ENCODE measurements at regions not wholly inside any gene's neighbourhood (a gene's known extent, or its start where the extent isn't known, plus 50 kb on each side); places are given as distances from the start of the nearest gene placed in this dataset.

GRCh38 chr2:52145005-52145404 is 1113.1 kb upstream of the NRXN1 start:
- no peak for DNase-seq
- no peak overlapping the region for H3K27ac ChIP-seq (ENCODE audit: insufficient read depth in 1 of 2, low read depth in 1 of 2, low read length in 2 of 2, poor library complexity in 1 of 2, severe bottlenecking in 2 of 2)
- H3K36me3 ChIP-seq (ENCODE audit: control insufficient read depth in 4 of 4, insufficient read depth in 4 of 4, low read length in 3 of 4): no peaks in the 10 kb centered on the region
- POLR2A ChIA-PET: no interaction called here
- no peaks in the 10 kb centered on the region for H3K27me3 ChIP-seq (replicated peaks in 2 of 5; ENCODE audit: control insufficient read depth in 4 of 5, insufficient read depth in 5 of 5, low read length in 4 of 5)
- H3K4me1 ChIP-seq (ENCODE audit: control extremely low read depth in 1 of 4, control insufficient read depth in 4 of 4, insufficient read depth in 4 of 4, low read length in 3 of 4): no peaks in the 10 kb centered on the region
- H3K4me3 ChIP-seq (ENCODE audit: control insufficient read depth in 1 of 7, extremely low read depth in 1 of 7, insufficient read depth in 4 of 7, low read depth in 2 of 7, low read length in 6 of 7): no peak overlapping the region
- CTCF ChIA-PET: no interaction called here
- H3K9me3 ChIP-seq (ENCODE audit: control extremely low read depth in 1 of 5, control insufficient read depth in 4 of 5, insufficient read depth in 2 of 5, low read depth in 1 of 5, low read length in 4 of 5): no peaks in the 10 kb centered on the region

DNA sequence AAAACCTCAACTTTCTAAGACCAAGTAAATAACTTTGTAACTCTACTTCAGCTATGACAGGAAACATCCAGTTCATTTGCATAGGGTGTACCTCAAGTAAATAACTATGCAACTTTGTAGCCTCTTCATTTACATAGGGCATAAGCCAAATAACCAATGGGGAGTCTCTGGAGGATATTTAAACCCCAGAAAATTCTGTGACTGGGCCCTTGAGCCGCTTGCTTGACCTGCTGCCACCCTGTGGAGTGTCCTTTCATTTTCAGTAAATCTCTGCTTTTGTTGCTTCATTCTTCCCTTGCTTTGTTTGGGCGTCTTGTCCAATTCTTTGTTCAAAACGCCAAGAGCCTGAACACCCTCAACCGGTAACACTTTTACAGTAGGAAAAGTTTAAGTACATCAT is 1112.7 kb upstream of the NRXN1 start:
- ChIA-PET CTCF (no interaction called here), POLR2A (no interaction called here)
- no peak for DNase-seq
- WGBS (ENCODE audit: insufficient coverage): 92% methylated on average over 1 of the region's 4 CpGs
- H3K36me3 ChIP-seq (ENCODE audit: control insufficient read depth in 4 of 4, insufficient read depth in 4 of 4, low read length in 3 of 4): no peaks in the 10 kb centered on the region
- no peaks in the 10 kb centered on the region for H3K4me1 ChIP-seq (ENCODE audit: control extremely low read depth in 1 of 4, control insufficient read depth in 4 of 4, insufficient read depth in 4 of 4, low read length in 3 of 4)
- H3K27ac ChIP-seq (ENCODE audit: insufficient read depth in 1 of 2, low read depth in 1 of 2, low read length in 2 of 2, poor library complexity in 1 of 2, severe bottlenecking in 2 of 2): no peak overlapping the region
- H3K4me3 ChIP-seq (ENCODE audit: control insufficient read depth in 1 of 7, extremely low read depth in 1 of 7, insufficient read depth in 4 of 7, low read depth in 2 of 7, low read length in 6 of 7): no peak overlapping the region
- no peaks in the 10 kb centered on the region for H3K9me3 ChIP-seq (ENCODE audit: control extremely low read depth in 1 of 5, control insufficient read depth in 4 of 5, insufficient read depth in 2 of 5, low read depth in 1 of 5, low read length in 4 of 5)
- H3K27me3 ChIP-seq (replicated peaks in 2 of 5; ENCODE audit: control insufficient read depth in 4 of 5, insufficient read depth in 5 of 5, low read length in 4 of 5): no peaks in the 10 kb centered on the region

DNA sequence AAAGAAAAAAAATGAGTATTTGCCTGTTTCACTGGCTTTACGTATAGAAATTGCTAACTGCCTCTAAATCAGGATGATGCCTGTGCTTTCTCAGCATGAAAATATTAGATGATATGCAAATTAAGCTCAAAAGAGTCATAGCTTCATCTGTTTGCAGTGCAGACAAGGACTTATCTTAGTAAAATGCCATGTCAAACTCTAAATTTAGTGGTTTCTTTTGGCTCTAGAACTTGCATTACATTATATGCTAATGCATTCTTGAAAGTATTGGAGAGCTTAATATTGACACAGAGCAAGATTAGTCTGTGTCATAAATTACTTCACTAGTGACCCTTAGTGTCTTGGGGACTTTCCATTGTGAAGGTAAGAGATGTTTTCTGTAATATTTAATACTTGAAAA is 1109.1 kb upstream of the NRXN1 start:
- Histone ChIP-seq H3K27ac (ENCODE audit: insufficient read depth in 1 of 2, low read depth in 1 of 2, low read length in 2 of 2, poor library complexity in 1 of 2, severe bottlenecking in 2 of 2) (no peak overlapping the region), H3K9me3 (ENCODE audit: control extremely low read depth in 1 of 5, control insufficient read depth in 4 of 5, insufficient read depth in 2 of 5, low read depth in 1 of 5, low read length in 4 of 5) (no peaks in the 10 kb centered on the region), H3K27me3 (replicated peaks in 2 of 5; ENCODE audit: control insufficient read depth in 4 of 5, insufficient read depth in 5 of 5, low read length in 4 of 5) (no peaks in the 10 kb centered on the region), H3K36me3 (ENCODE audit: control insufficient read depth in 4 of 4, insufficient read depth in 4 of 4, low read length in 3 of 4) (no peaks in the 10 kb centered on the region), H3K4me1 (ENCODE audit: control extremely low read depth in 1 of 4, control insufficient read depth in 4 of 4, insufficient read depth in 4 of 4, low read length in 3 of 4) (no peaks in the 10 kb centered on the region), H3K4me3 (ENCODE audit: control insufficient read depth in 1 of 7, extremely low read depth in 1 of 7, insufficient read depth in 4 of 7, low read depth in 2 of 7, low read length in 6 of 7) (no peak overlapping the region)
- no peak for DNase-seq
- WGBS (ENCODE audit: insufficient coverage): 86% methylated on average over 1 of the region's 1 CpG
- ChIA-PET CTCF (no interaction called here), POLR2A (no interaction called here)

- Histone ChIP-seq H3K36me3 (ENCODE audit: control insufficient read depth in 4 of 4, insufficient read depth in 4 of 4, low read length in 3 of 4) (no peaks in the 10 kb centered on the region), H3K4me1 (ENCODE audit: control extremely low read depth in 1 of 4, control insufficient read depth in 4 of 4, insufficient read depth in 4 of 4, low read length in 3 of 4) (no peaks in the 10 kb centered on the region), H3K4me3 (ENCODE audit: control insufficient read depth in 1 of 7, extremely low read depth in 1 of 7, insufficient read depth in 4 of 7, low read depth in 2 of 7, low read length in 6 of 7) (no peak overlapping the region), H3K27ac (ENCODE audit: insufficient read depth in 1 of 2, low read depth in 1 of 2, low read length in 2 of 2, poor library complexity in 1 of 2, severe bottlenecking in 2 of 2) (no peak overlapping the region), H3K9me3 (ENCODE audit: control extremely low read depth in 1 of 5, control insufficient read depth in 4 of 5, insufficient read depth in 2 of 5, low read depth in 1 of 5, low read length in 4 of 5) (no peaks in the 10 kb centered on the region), H3K27me3 (replicated peaks in 2 of 5; ENCODE audit: control insufficient read depth in 4 of 5, insufficient read depth in 5 of 5, low read length in 4 of 5) (no peaks in the 10 kb centered on the region)
- POLR2A ChIA-PET: no interaction called here
- CTCF ChIA-PET: no interaction called here
- no peak for DNase-seq
These were observed 1107.3 kb upstream of the NRXN1 start for GRCh38 chr2:52139241-52139640.

DNA sequence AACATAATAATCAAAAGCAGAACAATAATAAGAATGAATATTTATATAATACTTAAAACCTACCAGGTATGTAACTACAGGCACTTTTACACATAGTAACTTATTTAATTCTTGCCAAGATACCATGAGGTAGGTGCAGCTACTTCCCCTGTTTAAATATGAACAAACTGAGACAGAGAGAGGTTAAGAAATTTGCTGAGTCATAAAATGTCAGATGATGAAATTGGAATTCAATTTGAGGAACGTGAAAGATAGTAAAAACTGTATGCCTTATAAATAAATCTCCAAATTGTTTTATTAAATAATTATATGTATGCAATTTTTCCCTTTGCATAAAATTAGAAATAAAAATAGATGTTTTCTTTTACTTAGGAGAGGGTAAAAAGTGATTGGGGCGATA is 1103.3 kb upstream of the NRXN1 start:
- ChIA-PET POLR2A (no interaction called here), CTCF (no interaction called here)
- H3K4me1 ChIP-seq (ENCODE audit: control extremely low read depth in 1 of 4, control insufficient read depth in 4 of 4, insufficient read depth in 4 of 4, low read length in 3 of 4): no peaks in the 10 kb centered on the region
- H3K27me3 ChIP-seq (replicated peaks in 2 of 5; ENCODE audit: control insufficient read depth in 4 of 5, insufficient read depth in 5 of 5, low read length in 4 of 5): no peaks in the 10 kb centered on the region
- H3K4me3 ChIP-seq (ENCODE audit: control insufficient read depth in 1 of 7, extremely low read depth in 1 of 7, insufficient read depth in 4 of 7, low read depth in 2 of 7, low read length in 6 of 7): no peak overlapping the region
- no peak for DNase-seq
- H3K36me3 ChIP-seq (ENCODE audit: control insufficient read depth in 4 of 4, insufficient read depth in 4 of 4, low read length in 3 of 4): no peaks in the 10 kb centered on the region
- H3K27ac ChIP-seq (ENCODE audit: insufficient read depth in 1 of 2, low read depth in 1 of 2, low read length in 2 of 2, poor library complexity in 1 of 2, severe bottlenecking in 2 of 2): no peak overlapping the region
- peaks cover 0 to 3% (median 0%) of the 10 kb centered on the region in 5 experiments for H3K9me3 ChIP-seq (ENCODE audit: control extremely low read depth in 1 of 5, control insufficient read depth in 4 of 5, insufficient read depth in 2 of 5, low read depth in 1 of 5, low read length in 4 of 5)
- no CpG with 5 or more reads among the region's 2 CpGs for whole genome bisulfite sequencing (ENCODE audit: insufficient coverage)

DNA sequence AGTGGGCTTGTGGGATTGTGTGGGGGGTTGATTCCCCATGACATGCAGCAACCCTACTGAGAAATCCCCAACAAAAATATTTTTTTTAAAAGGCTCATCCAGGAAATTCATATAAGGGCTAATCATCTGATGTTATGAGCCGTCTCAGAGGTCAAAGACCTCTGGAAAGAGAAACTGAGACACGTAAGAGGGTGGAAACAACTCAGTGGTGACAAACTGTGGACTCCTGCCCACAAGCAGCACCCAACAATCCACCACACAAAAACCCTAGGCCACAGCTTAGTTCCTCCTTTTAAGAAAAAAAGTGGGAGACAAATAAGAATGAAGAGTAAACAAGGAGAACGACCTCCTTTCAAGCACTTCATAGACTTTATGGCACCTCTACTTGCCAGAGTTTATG is 1096.1 kb upstream of the NRXN1 start:
- Histone ChIP-seq H3K27me3 (replicated peaks in 2 of 5; ENCODE audit: control insufficient read depth in 4 of 5, insufficient read depth in 5 of 5, low read length in 4 of 5) (no peaks in the 10 kb centered on the region), H3K4me1 (ENCODE audit: control extremely low read depth in 1 of 4, control insufficient read depth in 4 of 4, insufficient read depth in 4 of 4, low read length in 3 of 4) (no peaks in the 10 kb centered on the region), H3K4me3 (ENCODE audit: control insufficient read depth in 1 of 7, extremely low read depth in 1 of 7, insufficient read depth in 4 of 7, low read depth in 2 of 7, low read length in 6 of 7) (no peak overlapping the region), H3K27ac (ENCODE audit: insufficient read depth in 1 of 2, low read depth in 1 of 2, low read length in 2 of 2, poor library complexity in 1 of 2, severe bottlenecking in 2 of 2) (no peak overlapping the region), H3K36me3 (ENCODE audit: control insufficient read depth in 4 of 4, insufficient read depth in 4 of 4, low read length in 3 of 4) (no peaks in the 10 kb centered on the region), H3K9me3 (ENCODE audit: control extremely low read depth in 1 of 5, control insufficient read depth in 4 of 5, insufficient read depth in 2 of 5, low read depth in 1 of 5, low read length in 4 of 5) (peaks cover 0 to 2% (median 0%) of the 10 kb centered on the region in 5 experiments)
- DNase-seq: no peak
- WGBS (ENCODE audit: insufficient coverage): 86% methylated on average over 1 of the region's 3 CpGs
- CTCF ChIA-PET: no interaction called here
- POLR2A ChIA-PET: no interaction called here

DNA sequence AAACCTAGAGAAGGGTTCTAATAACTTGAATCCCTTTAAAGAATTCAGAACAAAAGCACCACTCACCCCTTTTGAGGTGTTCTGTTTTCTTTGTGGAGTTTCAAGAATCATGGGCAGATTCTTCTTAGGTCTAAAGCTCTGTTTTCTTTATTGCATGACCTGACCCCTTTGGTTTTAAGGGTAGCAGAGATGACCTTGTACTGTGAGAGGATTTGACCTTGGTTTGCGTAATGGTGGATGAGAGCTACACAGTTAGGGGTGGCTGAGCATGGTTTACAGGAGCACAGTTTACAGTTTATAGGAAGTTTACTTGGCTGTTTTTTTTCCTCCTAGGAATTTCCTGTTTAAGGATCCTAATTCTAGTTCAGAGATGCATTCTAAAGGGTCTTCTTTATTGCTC is 1095.6 kb upstream of the NRXN1 start:
- no peaks in the 10 kb centered on the region for H3K4me1 ChIP-seq (ENCODE audit: control extremely low read depth in 1 of 4, control insufficient read depth in 4 of 4, insufficient read depth in 4 of 4, low read length in 3 of 4)
- peaks cover 0 to 2% (median 0%) of the 10 kb centered on the region in 5 experiments for H3K9me3 ChIP-seq (ENCODE audit: control extremely low read depth in 1 of 5, control insufficient read depth in 4 of 5, insufficient read depth in 2 of 5, low read depth in 1 of 5, low read length in 4 of 5)
- H3K36me3 ChIP-seq (ENCODE audit: control insufficient read depth in 4 of 4, insufficient read depth in 4 of 4, low read length in 3 of 4): no peaks in the 10 kb centered on the region
- H3K27ac ChIP-seq (ENCODE audit: insufficient read depth in 1 of 2, low read depth in 1 of 2, low read length in 2 of 2, poor library complexity in 1 of 2, severe bottlenecking in 2 of 2): no peak overlapping the region
- no peak overlapping the region for H3K4me3 ChIP-seq (ENCODE audit: control insufficient read depth in 1 of 7, extremely low read depth in 1 of 7, insufficient read depth in 4 of 7, low read depth in 2 of 7, low read length in 6 of 7)
- no peak for DNase-seq
- H3K27me3 ChIP-seq (replicated peaks in 2 of 5; ENCODE audit: control insufficient read depth in 4 of 5, insufficient read depth in 5 of 5, low read length in 4 of 5): no peaks in the 10 kb centered on the region
- WGBS (ENCODE audit: insufficient coverage): 86% methylated on average over 1 of the region's 1 CpG
- POLR2A ChIA-PET: no interaction called here
- CTCF ChIA-PET: no interaction called here

DNA sequence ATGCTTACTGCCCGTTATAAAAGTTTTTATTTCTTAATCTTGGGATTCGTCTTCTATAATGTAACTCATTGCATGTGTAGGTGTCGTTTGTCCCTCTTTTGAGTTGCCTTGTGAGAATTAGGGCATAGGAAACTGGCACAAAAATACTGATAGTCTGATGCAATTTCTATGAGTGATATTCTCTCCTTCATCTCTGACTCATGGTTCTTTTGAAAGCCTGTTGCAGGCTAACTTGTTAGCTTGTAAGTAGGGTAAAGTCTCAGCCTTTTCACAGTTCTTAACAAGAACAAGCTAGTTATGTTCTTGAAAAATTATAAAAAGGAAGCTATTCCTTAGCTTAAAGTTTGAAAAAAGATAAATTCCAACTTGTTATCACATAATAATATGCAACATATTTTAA is 1085.4 kb upstream of the NRXN1 start:
- ChIA-PET CTCF (no interaction called here), POLR2A (no interaction called here)
- Histone ChIP-seq H3K4me3 (ENCODE audit: control insufficient read depth in 1 of 7, extremely low read depth in 1 of 7, insufficient read depth in 4 of 7, low read depth in 2 of 7, low read length in 6 of 7) (no peak overlapping the region), H3K4me1 (ENCODE audit: control extremely low read depth in 1 of 4, control insufficient read depth in 4 of 4, insufficient read depth in 4 of 4, low read length in 3 of 4) (no peaks in the 10 kb centered on the region), H3K27ac (ENCODE audit: insufficient read depth in 1 of 2, low read depth in 1 of 2, low read length in 2 of 2, poor library complexity in 1 of 2, severe bottlenecking in 2 of 2) (no peak overlapping the region), H3K9me3 (ENCODE audit: control extremely low read depth in 1 of 5, control insufficient read depth in 4 of 5, insufficient read depth in 2 of 5, low read depth in 1 of 5, low read length in 4 of 5) (no peaks in the 10 kb centered on the region), H3K36me3 (ENCODE audit: control insufficient read depth in 4 of 4, insufficient read depth in 4 of 4, low read length in 3 of 4) (no peaks in the 10 kb centered on the region), H3K27me3 (replicated peaks in 2 of 5; ENCODE audit: control insufficient read depth in 4 of 5, insufficient read depth in 5 of 5, low read length in 4 of 5) (no peaks in the 10 kb centered on the region)
- no peak for DNase-seq
- 100% methylated on average over 1 of the region's 3 CpGs for WGBS (ENCODE audit: insufficient coverage)

Data from common myeloid progenitor, CD34-positive (primary cell).